ENCODE measurements at regions not wholly inside any gene's neighbourhood (a gene's known extent, or its start where the extent isn't known, plus 50 kb on each side); places are given as distances from the start of the nearest gene placed in this dataset.

- DNase-seq = no peak
Measured at GRCh38 chr9:8074713-8075286, 275.2 kb upstream of the DMAC1 start.

GRCh38 chr9:8071445-8071798 lies 271.8 kb upstream of the DMAC1 start:
- no peak for DNase-seq

- DNase-seq = no peak
Measured at GRCh38 chr9:8070779-8071444, 271.3 kb upstream of the DMAC1 start.

- DNase-seq = no peak
Measured at GRCh38 chr9:8062459-8062858, 262.9 kb upstream of the DMAC1 start.

GRCh38 chr9:8053501-8053900 lies 253.9 kb upstream of the DMAC1 start:
- no peak for DNase-seq

DNA sequence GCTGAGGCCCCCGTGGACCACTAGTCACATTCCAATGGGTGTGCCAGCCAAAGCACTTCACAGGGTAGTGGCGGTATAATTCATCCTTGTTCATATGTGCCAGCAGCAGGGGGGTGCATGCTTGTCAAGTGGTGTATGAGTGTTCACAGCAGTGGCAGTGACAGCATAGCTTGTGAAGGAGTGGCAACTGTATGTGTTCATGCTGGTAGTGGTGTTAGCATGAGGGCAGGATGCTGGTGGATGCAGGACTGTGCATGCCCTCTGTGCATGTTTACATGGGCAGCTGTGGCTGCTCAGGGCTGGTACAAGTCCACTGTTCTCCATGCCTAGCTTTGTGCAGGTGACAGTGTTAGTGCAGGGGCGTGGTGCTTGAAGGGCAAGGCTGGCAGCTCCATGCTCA lies 253.4 kb upstream of the DMAC1 start:
- no peak for DNase-seq

- DNase-seq = no peak
Measured at GRCh38 chr9:8037745-8038144, 238.2 kb upstream of the DMAC1 start.

DNA sequence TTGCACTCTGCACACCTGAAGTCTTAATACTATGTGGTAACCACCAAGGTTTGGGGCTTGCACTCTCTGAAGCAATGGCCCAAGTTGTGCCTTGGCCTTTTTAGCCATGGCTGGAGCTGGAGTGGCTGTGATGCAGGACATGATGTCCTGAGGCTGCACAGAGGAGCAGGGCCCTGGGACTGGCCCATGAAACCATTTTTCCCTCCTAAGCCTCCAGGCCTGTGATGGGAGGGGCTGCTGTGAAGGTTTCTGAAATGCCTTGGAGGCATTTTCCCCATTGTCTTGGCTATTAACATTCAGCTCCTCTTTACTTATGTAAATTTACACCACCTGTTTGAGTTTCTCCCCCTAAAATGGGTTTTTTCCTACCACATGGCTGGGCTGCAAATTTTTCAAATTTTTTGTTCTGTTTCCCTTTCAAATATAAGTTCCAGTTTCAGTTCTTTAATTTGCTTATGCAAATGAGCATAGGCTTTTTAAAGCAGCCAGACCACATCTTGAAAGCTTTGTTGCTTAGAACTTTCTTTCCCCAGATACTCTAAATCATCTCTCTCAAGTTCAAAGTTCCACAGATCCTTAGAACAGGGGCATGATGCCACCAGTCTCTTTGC lies 237.4 kb upstream of the DMAC1 start:
- DNase-seq = no peak

DNA sequence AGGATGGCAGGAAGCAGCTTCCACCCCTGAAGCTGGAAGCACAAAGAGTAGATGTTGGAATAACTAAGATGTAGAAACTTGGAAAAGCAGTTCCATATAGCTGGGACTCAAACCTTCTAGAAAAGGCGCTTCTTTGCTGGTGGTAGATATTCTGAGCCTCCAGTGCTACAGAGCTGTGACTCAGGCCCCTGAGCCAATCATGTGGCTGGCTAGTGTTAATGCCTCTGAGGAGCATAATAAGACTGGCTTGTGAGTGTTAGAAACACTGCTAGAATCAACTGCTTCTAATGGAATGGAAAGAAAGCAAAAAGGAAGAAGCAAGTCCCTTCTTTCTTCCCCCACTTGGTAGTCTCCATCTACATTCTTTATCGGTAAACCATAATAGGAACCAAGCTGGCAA lies 234.2 kb upstream of the DMAC1 start:
- DNase-seq = no peak

- DNase-seq = no peak
Measured at GRCh38 chr9:8030095-8030494, 230.5 kb upstream of the DMAC1 start.

DNA sequence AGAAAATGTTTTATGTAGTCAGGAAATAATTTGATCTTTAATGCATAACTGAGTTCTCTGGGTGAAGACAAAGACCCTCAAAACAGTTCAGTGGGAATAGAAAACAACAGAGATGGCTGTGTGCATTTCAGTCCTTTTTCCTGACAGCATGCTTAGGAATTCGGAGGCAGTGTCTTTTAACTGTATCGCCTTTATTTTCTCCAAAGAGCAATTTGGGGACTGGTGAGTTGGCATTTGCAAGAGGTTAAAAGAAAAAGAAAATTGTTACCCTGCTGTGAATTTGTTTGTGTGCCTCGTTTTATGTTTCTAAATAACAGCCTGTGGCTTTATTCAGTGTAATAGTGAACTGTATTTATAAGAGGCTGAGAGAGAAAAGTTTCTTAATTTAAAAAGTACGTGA lies 227.8 kb upstream of the DMAC1 start:
- DNase-seq = no peak

GRCh38 chr9:8025551-8025950 lies 226.0 kb upstream of the DMAC1 start:
- no peak for DNase-seq

DNA sequence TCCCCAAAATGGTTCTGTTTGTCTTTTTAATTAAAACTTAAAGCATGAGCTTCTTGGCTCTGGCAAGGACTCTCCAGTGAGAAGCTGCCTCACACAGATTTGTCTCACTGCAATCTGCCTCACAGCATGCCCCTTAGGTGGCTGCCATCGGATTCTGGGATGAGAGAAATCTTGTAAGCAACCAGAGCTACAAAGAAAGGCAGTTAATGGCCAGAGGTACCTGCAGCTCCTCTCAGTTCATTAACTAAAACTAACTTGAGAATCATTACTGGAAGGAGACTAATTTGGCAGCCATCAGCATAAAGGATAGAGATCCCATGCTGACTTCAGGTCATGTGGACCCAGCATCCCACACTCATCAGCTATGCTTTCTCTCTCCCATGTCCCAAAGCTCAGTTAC lies 220.6 kb upstream of the DMAC1 start:
- DNase-seq = no peak

DNA sequence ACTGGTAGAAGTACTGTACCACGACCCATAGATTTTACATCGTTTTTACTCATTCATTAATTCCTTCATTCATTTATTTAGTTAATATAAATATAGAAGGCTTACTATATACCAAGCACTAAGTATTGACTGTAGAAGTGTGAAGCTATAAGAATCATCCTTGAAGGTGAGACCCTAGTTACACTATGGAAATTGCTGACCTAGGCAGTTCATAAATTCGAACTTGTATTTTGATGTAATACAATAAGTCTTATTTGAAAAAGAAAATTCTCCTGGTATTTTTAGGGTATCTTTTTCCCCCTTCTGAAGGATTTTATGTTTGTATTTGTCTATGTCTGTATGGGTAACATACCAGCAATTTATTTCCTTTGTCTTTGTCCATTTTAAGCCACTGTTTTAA lies 220.1 kb upstream of the DMAC1 start:
- DNase-seq = no peak

DNA sequence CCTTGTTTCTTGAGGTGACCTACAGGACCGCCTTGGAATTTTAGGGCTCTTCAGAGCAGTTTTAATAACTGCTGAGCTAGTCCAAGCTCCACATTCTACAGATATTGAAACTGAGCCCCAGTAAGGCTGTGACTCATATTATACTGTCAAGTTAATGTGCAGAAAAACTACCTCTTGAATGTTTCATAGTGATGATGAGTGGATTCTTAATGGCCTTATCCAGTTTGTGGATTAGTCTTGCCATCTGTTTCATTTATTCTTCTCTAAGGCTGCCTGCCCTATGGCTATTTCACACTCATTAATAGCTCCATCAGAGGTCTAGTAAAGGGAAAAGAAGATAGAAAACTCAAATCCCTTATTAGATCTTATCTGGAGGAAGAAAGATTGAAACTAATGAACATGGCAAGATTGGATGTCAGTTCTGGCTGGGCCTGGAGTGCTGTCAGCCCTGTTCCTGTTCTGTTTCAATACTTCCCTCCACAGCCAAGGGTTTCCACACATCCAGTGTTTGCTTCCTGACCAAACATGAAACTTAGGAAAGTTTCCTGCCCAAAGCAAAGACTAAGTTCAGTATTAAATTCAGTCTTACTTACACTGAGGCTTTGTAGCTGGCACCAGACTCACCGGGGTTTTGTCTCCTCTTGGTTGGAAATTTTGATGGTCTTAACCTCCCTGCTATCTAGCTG lies 215.6 kb upstream of the DMAC1 start:
- no peak for DNase-seq

- no peak for DNase-seq
Measured at GRCh38 chr9:8012986-8013385, 213.4 kb upstream of the DMAC1 start.

GRCh38 chr9:8011974-8012373 lies 212.4 kb upstream of the DMAC1 start:
- DNase-seq = peak; percentile 30

GRCh38 chr9:7996558-7996957 lies 197.0 kb upstream of the DMAC1 start:
- DNase-seq = no peak

DNA sequence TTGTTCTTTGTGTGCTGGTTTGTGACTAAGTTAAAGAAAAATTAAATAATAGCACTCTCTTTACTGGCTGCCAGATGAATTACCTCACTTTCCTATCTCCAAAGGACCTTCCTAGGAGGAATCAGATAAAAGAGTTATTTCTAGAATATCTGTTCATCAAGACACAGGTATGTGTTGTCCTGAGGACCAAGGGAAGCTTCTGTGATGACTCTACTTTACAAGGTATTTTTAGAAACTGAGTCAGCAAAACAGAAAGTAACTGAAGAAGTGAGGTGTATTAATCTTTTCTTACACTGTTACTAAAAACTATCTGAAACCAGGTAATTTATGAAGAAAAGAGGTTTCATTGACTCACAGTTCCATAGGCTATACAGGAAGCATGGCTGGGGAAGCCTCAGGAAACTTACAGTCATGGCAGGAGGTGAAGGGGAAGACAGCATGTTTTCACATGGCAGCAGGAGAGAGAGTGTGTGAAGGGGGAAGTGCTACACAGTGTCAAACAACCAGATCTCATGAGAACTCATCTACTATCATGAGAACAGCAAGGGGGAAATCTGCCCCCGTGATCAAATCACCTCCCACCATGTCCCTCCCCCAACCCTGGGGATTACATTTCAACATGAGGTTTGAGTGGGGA lies 189.2 kb upstream of the DMAC1 start:
- no peak for DNase-seq

DNA sequence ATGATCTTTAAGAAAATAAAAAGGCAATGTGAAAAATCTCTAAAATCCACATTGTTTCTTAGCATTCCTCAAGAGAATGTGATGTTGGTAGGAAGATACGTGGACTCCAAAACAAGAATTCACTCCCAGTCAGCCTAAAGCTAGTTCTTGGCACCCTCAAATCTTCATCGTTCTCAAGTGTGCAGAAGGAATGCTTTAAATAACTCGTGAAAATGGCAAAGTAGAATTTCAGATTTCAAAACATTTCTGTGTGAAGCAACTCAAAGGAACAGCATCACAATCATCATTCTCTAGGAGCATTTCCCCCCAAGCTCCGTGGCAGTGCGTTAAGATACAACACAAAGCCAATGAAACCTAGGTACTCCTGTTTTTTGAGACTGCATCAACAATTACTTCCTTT lies 185.1 kb upstream of the DMAC1 start:
- no peak for DNase-seq

DNA sequence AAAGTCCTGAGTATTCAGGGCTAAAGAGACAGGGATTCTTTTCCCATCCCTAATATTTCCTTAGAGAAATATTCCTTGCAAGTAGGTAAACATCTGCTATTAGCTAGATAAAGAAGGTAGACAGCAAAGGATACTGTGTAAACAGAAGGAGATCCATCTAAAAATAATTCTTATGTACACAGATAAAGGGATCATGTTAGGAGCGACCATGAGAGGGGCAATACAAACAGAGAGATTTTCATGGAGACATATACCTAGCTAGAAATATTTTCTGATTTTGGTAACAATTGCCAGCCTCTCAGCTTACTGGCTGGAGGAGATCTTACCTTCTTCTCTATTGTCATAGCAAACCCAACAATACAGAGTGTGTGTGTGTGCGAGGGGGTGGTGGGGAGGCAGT lies 184.6 kb upstream of the DMAC1 start:
- no peak for DNase-seq

GRCh38 chr9:7983490-7983889 lies 183.9 kb upstream of the DMAC1 start:
- peak; percentile 6 for DNase-seq

DNA sequence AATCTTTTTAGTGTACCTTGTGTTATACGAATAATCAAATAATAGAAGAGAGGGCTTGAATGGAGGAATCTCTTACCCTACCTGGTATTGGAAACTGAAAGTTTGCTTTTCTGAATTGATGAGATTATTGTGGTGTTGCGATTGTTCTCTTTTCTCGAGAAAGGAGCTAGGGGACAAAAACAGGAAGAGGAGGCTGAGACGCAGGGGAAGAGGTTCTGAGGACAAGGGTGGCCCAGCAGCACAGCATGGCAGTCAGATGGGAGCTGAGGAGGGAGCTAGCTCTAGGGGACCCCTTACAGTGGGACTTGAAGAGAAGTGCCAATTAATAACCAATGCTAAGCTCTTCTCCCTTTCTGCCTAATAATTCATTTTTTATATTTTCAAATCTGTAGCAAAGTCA lies 183.3 kb upstream of the DMAC1 start:
- DNase-seq = no peak

Measured in NCI-H2107 (cell line).